Esophagus mucosa (tissue), 1 donor: ENCODE measurements at regions not wholly inside any gene's neighbourhood (a gene's known extent, or its start where the extent isn't known, plus 50 kb on each side); places are given as distances from the start of the nearest gene placed in this dataset.

Source experiments
- ATAC-seq: fragments of 200-7000 bp; cut with Tn5 transposase; one replicate; pipeline ENCODE4 v1.9.1; 2020
- donor health status: DM: yes; HTN: yes; CAD: no.

GRCh38 chr13:111517641-111518010 lies 197.2 kb downstream of the TEX29 start:
- no peak for ATAC-seq

- ATAC-seq = peak; percentile 47
Measured at GRCh38 chr13:111518161-111518792, 197.8 kb downstream of the TEX29 start.

- no peak for ATAC-seq
Measured at GRCh38 chr13:111519041-111519440, 198.6 kb downstream of the TEX29 start.

- no peak for ATAC-seq
Measured at GRCh38 chr13:111519490-111520170, 199.2 kb downstream of the TEX29 start.

- peak; percentile 43 for ATAC-seq
Measured at GRCh38 chr13:111521030-111521429, 200.6 kb downstream of the TEX29 start.

GRCh38 chr13:111521691-111522229 lies 201.3 kb downstream of the TEX29 start:
- no peak for ATAC-seq

- no peak for ATAC-seq
Measured at GRCh38 chr13:111525320-111526118, 205.1 kb downstream of the TEX29 start.

GRCh38 chr13:111526922-111527321 lies 206.5 kb downstream of the TEX29 start:
- ATAC-seq = no peak

- ATAC-seq = no peak
Measured at GRCh38 chr13:111527614-111528229, 207.3 kb downstream of the TEX29 start.

- no peak for ATAC-seq
Measured at GRCh38 chr13:111528513-111528912, 208.1 kb downstream of the TEX29 start.

GRCh38 chr13:111530137-111530870 lies 209.9 kb downstream of the TEX29 start:
- ATAC-seq = no peak

GRCh38 chr13:111531505-111531904 lies 211.1 kb downstream of the TEX29 start:
- no peak for ATAC-seq

- no peak for ATAC-seq
Measured at GRCh38 chr13:111532111-111532510, 211.7 kb downstream of the TEX29 start.

- no peak for ATAC-seq
Measured at GRCh38 chr13:111533900-111534683, 213.7 kb downstream of the TEX29 start.

- no peak for ATAC-seq
Measured at GRCh38 chr13:111534751-111535522, 214.5 kb downstream of the TEX29 start.

GRCh38 chr13:111535523-111535811 lies 215.0 kb downstream of the TEX29 start:
- ATAC-seq = no peak

- no peak for ATAC-seq
Measured at GRCh38 chr13:111536075-111536642, 215.7 kb downstream of the TEX29 start.

GRCh38 chr13:111537115-111537728 lies 216.8 kb downstream of the TEX29 start:
- no peak for ATAC-seq

GRCh38 chr13:111537843-111538499 lies 217.5 kb downstream of the TEX29 start:
- ATAC-seq = no peak
